T-helper 2 cell treated with Interferon-gamma antibody and Interleukin-4, amounts not matched to agents 100 ng/mL and 5 ng/mL, for 36 hours (primary cell): ENCODE measurements at regions not wholly inside any gene's neighbourhood (a gene's known extent, or its start where the extent isn't known, plus 50 kb on each side); places are given as distances from the start of the nearest gene placed in this dataset.

Experiments used
- intact Hi-C: fragments of 100-400 bp; cut with micrococcal nuclease; formaldehyde crosslinking; loops from one replicate; pipeline ENCODE4 v1.15.1; 2023

- intact Hi-C loops: no loop called here
Measured at GRCh38 chr16:86768228-86768791, 190.0 kb downstream of the FOXL1 start.

GRCh38 chr16:86768999-86769398 is 190.7 kb downstream of the FOXL1 start:
- intact Hi-C loops: no loop called here

GRCh38 chr16:86771506-86772460 is 193.4 kb downstream of the FOXL1 start:
- intact Hi-C loops: no loop called here

- intact Hi-C loops: no loop called here
Measured at GRCh38 chr16:86772671-86773353, 194.5 kb downstream of the FOXL1 start.

GRCh38 chr16:86773354-86773715 is 195.0 kb downstream of the FOXL1 start:
- intact Hi-C loops: no loop called here

GRCh38 chr16:86774931-86775330 is 196.6 kb downstream of the FOXL1 start:
- intact Hi-C loops: no loop called here

- intact Hi-C loops: no loop called here
Measured at GRCh38 chr16:86775511-86775921, 197.2 kb downstream of the FOXL1 start.

GRCh38 chr16:86777381-86777946 is 199.1 kb downstream of the FOXL1 start:
- intact Hi-C loops: no loop called here

GRCh38 chr16:86778108-86778745 is 199.9 kb downstream of the FOXL1 start:
- intact Hi-C loops: no loop called here

GRCh38 chr16:86778978-86779377 is 200.6 kb downstream of the FOXL1 start:
- intact Hi-C loops: no loop called here

- intact Hi-C loops: no loop called here
Measured at GRCh38 chr16:86781046-86781445, 202.7 kb downstream of the FOXL1 start.

- intact Hi-C loops: no loop called here
Measured at GRCh38 chr16:86783636-86784626, 205.6 kb downstream of the FOXL1 start.

GRCh38 chr16:86786338-86786737 is 208.0 kb downstream of the FOXL1 start:
- intact Hi-C loops: no loop called here

GRCh38 chr16:86786994-86787393 is 208.6 kb downstream of the FOXL1 start:
- intact Hi-C loops: no loop called here

- intact Hi-C loops: no loop called here
Measured at GRCh38 chr16:86787538-86787937, 209.2 kb downstream of the FOXL1 start.

- intact Hi-C loops: no loop called here
Measured at GRCh38 chr16:86789621-86790051, 211.3 kb downstream of the FOXL1 start.

GRCh38 chr16:86791287-86792035 is 213.1 kb downstream of the FOXL1 start:
- intact Hi-C loops: no loop called here

GRCh38 chr16:86794216-86794864 is 216.0 kb downstream of the FOXL1 start:
- intact Hi-C loops: no loop called here

- intact Hi-C loops: no loop called here
Measured at GRCh38 chr16:86797700-86798099, 219.4 kb downstream of the FOXL1 start.
